ENCODE measurements at regions not wholly inside any gene's neighbourhood (a gene's known extent, or its start where the extent isn't known, plus 50 kb on each side); places are given as distances from the start of the nearest gene placed in this dataset.

DNA sequence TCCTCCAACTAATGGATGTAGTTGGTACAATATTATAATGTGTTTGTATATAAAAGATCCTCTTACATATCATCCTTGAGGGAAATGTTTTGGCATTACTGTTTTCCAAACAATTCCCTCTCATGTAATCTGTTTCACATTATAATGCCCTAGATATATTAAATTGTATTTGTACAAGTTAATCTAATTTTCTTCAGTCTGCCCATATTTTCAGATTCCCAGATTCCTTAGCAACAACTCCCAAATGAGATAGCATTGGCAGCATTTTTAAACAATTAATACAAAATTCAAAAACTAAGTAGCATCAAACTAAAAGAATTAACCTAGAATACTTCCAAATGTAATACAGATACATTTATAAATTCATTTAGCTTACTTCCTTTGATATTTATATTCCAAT, 860.2 kb downstream of the C12orf50 start:
- Mint-ChIP-seq H3K36me3 (ENCODE audit: low read depth) (no peaks in the 10 kb centered on the region), H3K4me1 (ENCODE audit: low read depth) (no peaks in the 10 kb centered on the region), H3K4me3 (no peak overlapping the region), H3K27ac (no peak overlapping the region), H3K9me3 (peaks cover 10% of the 10 kb centered on the region), H3K27me3 (no peaks in the 10 kb centered on the region)
- H3K4me1 ChIP-seq (ENCODE audit: insufficient read depth, low read length): no peaks in the 10 kb centered on the region
- no peak for TF ChIP-seq CTCF (IDR thresholded peaks at IDR 0.05)
- DNase-seq (no peak), ATAC-seq (ENCODE audit: poor library complexity) (no peak)
- no peaks in the 10 kb centered on the region for H3K27me3 ChIP-seq (ENCODE audit: control insufficient read depth in 1 of 2, insufficient read depth in 2 of 2, low read length in 2 of 2)
- CTCF ChIA-PET: no interaction called here
- intact Hi-C loops (cut with DNase I, micrococcal nuclease): no loop called here
- H3K4me3 ChIP-seq (ENCODE audit: low read length): no peak overlapping the region
- peaks cover 8 to 17% of the 10 kb centered on the region in 2 experiments for H3K9me3 ChIP-seq (ENCODE audit: control insufficient read depth in 1 of 2, insufficient read depth in 1 of 2, low read length in 2 of 2)
- POLR2A ChIA-PET: no interaction called here
- no peak overlapping the region for H3K27ac ChIP-seq (ENCODE audit: low read depth in 1 of 2, low read length in 2 of 2)
- H3K36me3 ChIP-seq (ENCODE audit: insufficient read depth, low read length): no peaks in the 10 kb centered on the region

GRCh38 chr12:87165733-87166375, 863.3 kb downstream of the C12orf50 start:
- no peak overlapping the region for H3K4me3 Mint-ChIP-seq
- CTCF ChIA-PET: no interaction called here
- H3K9me3 Mint-ChIP-seq: peaks cover 11% of the 10 kb centered on the region
- no peak for TF ChIP-seq CTCF (IDR thresholded peaks at IDR 0.05)
- intact Hi-C loops (cut with DNase I, micrococcal nuclease): no loop called here
- no peak for ATAC-seq (ENCODE audit: poor library complexity)
- no peaks in the 10 kb centered on the region for H3K4me1 Mint-ChIP-seq (ENCODE audit: low read depth)
- Histone ChIP-seq H3K4me3 (ENCODE audit: low read length) (no peak overlapping the region), H3K9me3 (ENCODE audit: control insufficient read depth in 1 of 2, insufficient read depth in 1 of 2, low read length in 2 of 2) (peaks cover 7 to 8% of the 10 kb centered on the region in 2 experiments), H3K36me3 (ENCODE audit: insufficient read depth, low read length) (no peaks in the 10 kb centered on the region), H3K27ac (ENCODE audit: low read depth in 1 of 2, low read length in 2 of 2) (no peak overlapping the region), H3K27me3 (ENCODE audit: control insufficient read depth in 1 of 2, insufficient read depth in 2 of 2, low read length in 2 of 2) (no peaks in the 10 kb centered on the region), H3K4me1 (ENCODE audit: insufficient read depth, low read length) (no peaks in the 10 kb centered on the region)
- H3K27ac Mint-ChIP-seq: no peak overlapping the region
- no peak for DNase-seq
- POLR2A ChIA-PET: no interaction called here
- H3K36me3 Mint-ChIP-seq (ENCODE audit: low read depth): no peaks in the 10 kb centered on the region
- H3K27me3 Mint-ChIP-seq: no peaks in the 10 kb centered on the region

GRCh38 chr12:87163122-87163521, 866.1 kb downstream of the C12orf50 start:
- Mint-ChIP-seq H3K4me3 (no peak overlapping the region), H3K9me3 (peaks cover 13% of the 10 kb centered on the region), H3K4me1 (ENCODE audit: low read depth) (no peaks in the 10 kb centered on the region), H3K36me3 (ENCODE audit: low read depth) (no peaks in the 10 kb centered on the region), H3K27ac (no peak overlapping the region), H3K27me3 (no peaks in the 10 kb centered on the region)
- POLR2A ChIA-PET: interaction anchor here (0.7 kb wide), 1 partner anchor 90 kb away, joined by 3 read pairs; no protein-coding TSS in a partner anchor
- TF ChIP-seq CTCF (IDR thresholded peaks at IDR 0.05): no peak
- H3K4me1 ChIP-seq (ENCODE audit: insufficient read depth, low read length): no peaks in the 10 kb centered on the region
- DNase-seq: no peak
- intact Hi-C loops (cut with DNase I, micrococcal nuclease): no loop called here
- H3K36me3 ChIP-seq (ENCODE audit: insufficient read depth, low read length): no peaks in the 10 kb centered on the region
- H3K9me3 ChIP-seq (ENCODE audit: control insufficient read depth in 1 of 2, insufficient read depth in 1 of 2, low read length in 2 of 2): peaks cover 7 to 8% of the 10 kb centered on the region in 2 experiments
- no peak overlapping the region for H3K4me3 ChIP-seq (ENCODE audit: low read length)
- H3K27ac ChIP-seq (ENCODE audit: low read depth in 1 of 2, low read length in 2 of 2): no peak overlapping the region
- no peaks in the 10 kb centered on the region for H3K27me3 ChIP-seq (ENCODE audit: control insufficient read depth in 1 of 2, insufficient read depth in 2 of 2, low read length in 2 of 2)
- ATAC-seq (ENCODE audit: poor library complexity): no peak
- CTCF ChIA-PET: no interaction called here

Measured in CD4-positive, alpha-beta T cell (primary cell).